Astrocyte (in vitro differentiated cells and primary cell): ENCODE measurements at regions not wholly inside any gene's neighbourhood (a gene's known extent, or its start where the extent isn't known, plus 50 kb on each side); places are given as distances from the start of the nearest gene placed in this dataset.
A peak's percentile ranks its signal among the peaks of the same experiment; 100 is the strongest.

Source experiments
- DNase-seq: peaks from one replicate; pipeline ENCODE4 v3.0.0-alpha.2; 2010; ENCODE audit warnings: low read depth
- FAIRE-seq: peaks from 2 replicates; lab custom pipeline; 2011; peaks lifted over from hg19 to GRCh38; lab: Jason Lieb, UNC
- H2AFZ ChIP-seq: 2 replicates; pipeline ENCODE4 v1.6.0; 2012; ENCODE audit warnings: low read depth, low read length, inconsistent platforms
- H3K27ac ChIP-seq: 2 replicates; pipeline ENCODE4 v1.5.1; 2011; ENCODE audit warnings: low read depth, low read length, inconsistent platforms
- H3K27me3 ChIP-seq: 2 replicates; pipeline ENCODE4 v1.6.0; 2011; ENCODE audit warnings: low read length, inconsistent platforms; ENCODE audit not compliant: insufficient read depth
- H3K36me3 ChIP-seq: 2 replicates; pipeline ENCODE4 v1.5.1; 2011; ENCODE audit warnings: low read length, inconsistent platforms; ENCODE audit not compliant: insufficient read depth
- H3K4me1 ChIP-seq: 2 replicates; pipeline ENCODE4 v1.5.1; 2011; ENCODE audit warnings: low read length, inconsistent platforms; ENCODE audit not compliant: insufficient read depth
- H3K4me2 ChIP-seq: 2 replicates; pipeline ENCODE4 v1.6.0; 2012; ENCODE audit warnings: low read length, inconsistent platforms
- H3K4me3 ChIP-seq: 2 replicates; pipeline ENCODE4 v1.5.1; 2011; ENCODE audit warnings: low read depth, mild to moderate bottlenecking, low read length, inconsistent platforms; ENCODE audit not compliant: insufficient read depth
- H3K79me2 ChIP-seq: 2 replicates; pipeline ENCODE4 v1.6.0; 2012; ENCODE audit warnings: mild to moderate bottlenecking, low read length, inconsistent platforms; ENCODE audit not compliant: insufficient read depth
- H3K9ac ChIP-seq: 2 replicates; pipeline ENCODE4 v1.6.0; 2012; ENCODE audit warnings: mild to moderate bottlenecking, low read length, inconsistent platforms
- H3K9me3 ChIP-seq: 2 replicates; pipeline ENCODE4 v1.5.1; 2012; ENCODE audit warnings: low read depth, mild to moderate bottlenecking, low read length, inconsistent platforms; ENCODE audit not compliant: insufficient read depth
- H4K20me1 ChIP-seq: 2 replicates; pipeline ENCODE4 v1.6.0; 2012; ENCODE audit warnings: low read length, inconsistent platforms; ENCODE audit not compliant: insufficient read depth
- H3K27ac Mint-ChIP-seq: one replicate; pipeline ENCODE4 v1.8.0; 2021; ENCODE audit warnings: mild to moderate bottlenecking, mixed read lengths; ENCODE audit not compliant: unreplicated experiment
- H3K27me3 Mint-ChIP-seq: one replicate; pipeline ENCODE4 v1.8.0; 2021; ENCODE audit warnings: low read depth, mixed read lengths; ENCODE audit not compliant: unreplicated experiment
- H3K36me3 Mint-ChIP-seq: one replicate; pipeline ENCODE4 v1.8.0; 2021; ENCODE audit warnings: low read depth, mixed read lengths; ENCODE audit not compliant: unreplicated experiment
- H3K4me1 Mint-ChIP-seq: one replicate; pipeline ENCODE4 v1.8.0; 2021; ENCODE audit warnings: low read depth, mixed read lengths; ENCODE audit not compliant: unreplicated experiment
- H3K4me3 Mint-ChIP-seq: one replicate; pipeline ENCODE4 v1.8.0; 2021; ENCODE audit warnings: mild to moderate bottlenecking, moderate library complexity, mixed read lengths; ENCODE audit not compliant: unreplicated experiment
- H3K9me3 Mint-ChIP-seq: one replicate; pipeline ENCODE4 v1.8.0; 2021; ENCODE audit warnings: mild to moderate bottlenecking, mixed read lengths; ENCODE audit not compliant: unreplicated experiment
- CTCF ChIP-seq: IDR thresholded peaks from 2 replicates; pipeline ENCODE4 v1.5.1; 2011; ENCODE audit warnings: low read depth, mild to moderate bottlenecking, inconsistent platforms, low read length, moderate library complexity; ENCODE audit not compliant: insufficient read depth
- EZH2 ChIP-seq: IDR thresholded peaks from 2 replicates; pipeline ENCODE4 v1.6.1; 2012; ENCODE audit warnings: mild to moderate bottlenecking, low read length, inconsistent platforms; ENCODE audit not compliant: insufficient read depth

- peaks cover 7% of the 10 kb centered on the region for H3K9me3 Mint-ChIP-seq
- no peaks in the 10 kb centered on the region for H3K4me1 Mint-ChIP-seq
- TF ChIP-seq EZH2: no peak
- TF ChIP-seq CTCF: no peak
- H3K9ac ChIP-seq: no peak overlapping the region
- no peaks in the 10 kb centered on the region for H3K27me3 ChIP-seq
- no peak overlapping the region for H3K27ac Mint-ChIP-seq
- DNase-seq (no peak), FAIRE-seq (no peak)
- H4K20me1 ChIP-seq: no peaks in the 10 kb centered on the region
- H3K4me1 ChIP-seq: no peaks in the 10 kb centered on the region
- H2AFZ ChIP-seq: no peak overlapping the region
- H3K4me2 ChIP-seq: no peak overlapping the region
- peaks cover 5% of the 10 kb centered on the region for H3K9me3 ChIP-seq
- H3K79me2 ChIP-seq: no peaks in the 10 kb centered on the region
- H3K27me3 Mint-ChIP-seq: peaks cover 23% of the 10 kb centered on the region
- no peak overlapping the region for H3K4me3 Mint-ChIP-seq
- no peak overlapping the region for H3K27ac ChIP-seq
- peaks cover 3% of the 10 kb centered on the region for H3K36me3 Mint-ChIP-seq
- no peak overlapping the region for H3K4me3 ChIP-seq
- no peaks in the 10 kb centered on the region for H3K36me3 ChIP-seq
These were observed 247.4 kb upstream of the IRX3 start for GRCh38 chr16:54533856-54534490.

GRCh38 chr16:54526916-54527315, 240.3 kb upstream of the IRX3 start:
- Histone ChIP-seq H3K79me2 (no peaks in the 10 kb centered on the region), H4K20me1 (no peaks in the 10 kb centered on the region), H3K4me1 (no peaks in the 10 kb centered on the region), H3K27me3 (no peaks in the 10 kb centered on the region), H3K4me2 (no peak overlapping the region), H3K9me3 (peaks cover 12% of the 10 kb centered on the region), H3K27ac (no peak overlapping the region), H3K36me3 (no peaks in the 10 kb centered on the region), H3K9ac (no peak overlapping the region), H2AFZ (no peak overlapping the region), H3K4me3 (no peak overlapping the region)
- peaks cover 5% of the 10 kb centered on the region for H3K27me3 Mint-ChIP-seq
- no peaks in the 10 kb centered on the region for H3K4me1 Mint-ChIP-seq
- H3K27ac Mint-ChIP-seq: no peak overlapping the region
- peaks cover 9% of the 10 kb centered on the region for H3K9me3 Mint-ChIP-seq
- FAIRE-seq (peak; percentile 20), DNase-seq (peak; percentile 24)
- no peaks in the 10 kb centered on the region for H3K36me3 Mint-ChIP-seq
- TF ChIP-seq CTCF (no peak), EZH2 (no peak)
- H3K4me3 Mint-ChIP-seq: no peak overlapping the region

- TF ChIP-seq CTCF (no peak), EZH2 (no peak)
- Histone ChIP-seq H3K27ac (no peak overlapping the region), H3K9ac (no peak overlapping the region), H3K27me3 (no peaks in the 10 kb centered on the region), H3K36me3 (no peaks in the 10 kb centered on the region), H3K9me3 (peaks cover 12% of the 10 kb centered on the region), H3K4me2 (no peak overlapping the region), H3K4me1 (no peaks in the 10 kb centered on the region), H3K79me2 (no peaks in the 10 kb centered on the region), H4K20me1 (no peaks in the 10 kb centered on the region), H2AFZ (no peak overlapping the region), H3K4me3 (no peak overlapping the region)
- H3K36me3 Mint-ChIP-seq: no peaks in the 10 kb centered on the region
- H3K4me3 Mint-ChIP-seq: no peak overlapping the region
- peaks cover 8% of the 10 kb centered on the region for H3K9me3 Mint-ChIP-seq
- peaks cover 1% of the 10 kb centered on the region for H3K27me3 Mint-ChIP-seq
- no peaks in the 10 kb centered on the region for H3K4me1 Mint-ChIP-seq
- DNase-seq: no peak
- FAIRE-seq: no peak
- no peak overlapping the region for H3K27ac Mint-ChIP-seq
These were observed 239.5 kb upstream of the IRX3 start for GRCh38 chr16:54526087-54526486.
